CD4-positive, alpha-beta memory T cell (primary cell): ENCODE measurements at regions not wholly inside any gene's neighbourhood (a gene's known extent, or its start where the extent isn't known, plus 50 kb on each side); places are given as distances from the start of the nearest gene placed in this dataset.
"Not testable (repeated sequence)": the region's sequence is repeated elsewhere in the genome, so short reads cannot be mapped to it uniquely, and the experiment has no call there.

Experiments used
- CTCF ChIA-PET: fragments of 350-600 bp; sonication (Branson Sonifier 250); formaldehyde crosslinking; loops from one replicate; lab custom pipeline; 2021; ENCODE audit warnings: inconsistent platforms; ENCODE audit not compliant: partially characterized antibody; lab: Charles Lee
- POLR2A ChIA-PET: fragments of 350-600 bp; sonication (Branson Sonifier 250); formaldehyde crosslinking; loops from one replicate; lab custom pipeline; 2021; ENCODE audit not compliant: partially characterized antibody; lab: Charles Lee
- DNase-seq, 5 donors: peaks; one replicate each; pipeline versions ENCODE4 v3.0.0 to v3.0.0-alpha.2; 2020 to 2022; ENCODE audit warnings: mixed read lengths in 1 of 5
- H3K27ac ChIP-seq: one replicate; pipeline ENCODE4 v1.7.0; 2013; ENCODE audit warnings: low read depth, low read length
- H3K27me3 ChIP-seq: 2 replicates; pipeline ENCODE4 v1.7.0; 2013; ENCODE audit warnings: mild to moderate bottlenecking, low read length, moderate library complexity; ENCODE audit not compliant: insufficient read depth
- H3K36me3 ChIP-seq: 2 replicates; pipeline ENCODE4 v1.7.0; 2013; ENCODE audit warnings: mild to moderate bottlenecking, low read length, moderate library complexity; ENCODE audit not compliant: insufficient read depth
- H3K4me1 ChIP-seq: 2 replicates; pipeline ENCODE4 v1.7.0; 2013; ENCODE audit warnings: mild to moderate bottlenecking, low read length, moderate library complexity; ENCODE audit not compliant: insufficient read depth
- H3K4me3 ChIP-seq, 2 donors: one replicate each; pipeline ENCODE4 v1.7.0; 2013; ENCODE audit warnings: low read length in 2 of 2, mild to moderate bottlenecking in 1 of 2
- H3K9me3 ChIP-seq, 2 donors: one replicate each; pipeline ENCODE4 v1.7.0; 2013; ENCODE audit warnings: low read length in 2 of 2, control low read depth in 1 of 2; ENCODE audit not compliant: control insufficient read depth in 1 of 2
- H3K27ac Mint-ChIP-seq, 7 donors: one replicate each; pipeline ENCODE4 v1.8.0; 2020 to 2021; ENCODE audit warnings: mixed read lengths in 7 of 7, mild to moderate bottlenecking in 6 of 7, inconsistent platforms in 3 of 7, moderate library complexity in 3 of 7
- H3K27me3 Mint-ChIP-seq, 2 donors: one replicate each; pipeline ENCODE4 v1.8.0; 2020 to 2021; ENCODE audit warnings: mixed read lengths in 2 of 2
- H3K36me3 Mint-ChIP-seq, 2 donors: one replicate each; pipeline ENCODE4 v1.8.0; 2020 to 2021; ENCODE audit warnings: mixed read lengths in 2 of 2, inconsistent platforms in 1 of 2, mild to moderate bottlenecking in 1 of 2
- H3K4me1 Mint-ChIP-seq, 4 donors: one replicate each; pipeline ENCODE4 v1.8.0; 2020 to 2021; ENCODE audit warnings: mixed read lengths in 4 of 4, mild to moderate bottlenecking in 1 of 4
- H3K4me3 Mint-ChIP-seq, 8 donors: one replicate each; pipeline ENCODE4 v1.8.0; 2020 to 2021; ENCODE audit warnings: mixed read lengths in 8 of 8, mild to moderate bottlenecking in 7 of 8, moderate library complexity in 6 of 8, inconsistent platforms in 3 of 8
- H3K9me3 Mint-ChIP-seq, 8 donors: one replicate each; pipeline ENCODE4 v1.8.0; 2020 to 2021; ENCODE audit warnings: mixed read lengths in 8 of 8, mild to moderate bottlenecking in 5 of 8, inconsistent platforms in 3 of 8, moderate library complexity in 1 of 8
- intact Hi-C: fragments of 100-400 bp; cut with micrococcal nuclease; formaldehyde crosslinking; loops from one replicate; pipeline ENCODE4 v1.15.1; 2023

GRCh38 chr3:198139513-198140167, 179.6 kb downstream of the LMLN start:
- H3K9me3 ChIP-seq, H3K27ac ChIP-seq, DNase-seq, H3K4me1 Mint-ChIP-seq, H3K27me3 Mint-ChIP-seq, H3K27me3 ChIP-seq, H3K36me3 ChIP-seq, POLR2A ChIA-PET, H3K27ac Mint-ChIP-seq, intact Hi-C loops, H3K9me3 Mint-ChIP-seq, CTCF ChIA-PET, H3K36me3 Mint-ChIP-seq, H3K4me1 ChIP-seq, H3K4me3 Mint-ChIP-seq, H3K4me3 ChIP-seq: not testable (repeated sequence)

DNA sequence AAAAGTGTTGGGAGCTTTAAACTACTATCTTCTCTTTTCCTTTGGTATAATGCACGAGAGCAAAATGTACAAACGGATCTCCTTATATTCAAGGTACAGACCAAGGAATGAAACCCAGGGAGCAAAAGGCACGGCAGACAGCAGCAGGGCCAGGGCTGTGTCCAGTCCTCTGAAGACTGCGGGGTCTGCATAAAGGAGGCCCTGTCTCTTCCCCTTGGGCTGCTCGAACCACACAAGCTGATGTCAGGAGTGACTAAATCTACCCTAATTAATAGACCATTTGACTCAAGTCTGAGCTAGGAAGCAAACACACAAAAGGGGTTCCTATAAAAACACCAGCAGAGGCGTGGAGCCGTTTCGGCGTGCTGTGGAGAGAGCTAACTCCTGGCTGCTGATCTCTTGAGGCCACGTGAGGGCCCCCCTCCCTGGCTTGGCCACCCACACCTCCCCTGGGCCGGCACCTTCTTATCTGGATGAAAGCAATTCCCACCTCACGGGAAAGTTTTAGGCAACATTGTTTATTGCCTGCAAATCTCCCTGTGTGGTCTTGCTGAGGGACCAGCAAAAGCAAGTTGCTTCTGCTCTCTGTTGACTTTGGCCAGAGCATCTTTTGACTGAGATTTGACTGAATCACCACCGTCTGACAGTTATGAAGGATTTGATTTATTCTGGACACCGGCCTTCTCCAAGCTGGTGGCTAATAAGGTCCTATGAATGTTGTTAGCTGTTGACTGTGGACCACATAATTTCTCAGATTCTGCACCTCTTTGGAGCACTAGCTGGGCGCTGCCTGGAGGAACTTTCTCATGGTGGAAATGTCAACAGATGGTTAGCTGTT, 183.5 kb downstream of the LMLN start:
- CTCF ChIA-PET, POLR2A ChIA-PET, H3K4me3 Mint-ChIP-seq, H3K4me1 Mint-ChIP-seq, H3K9me3 Mint-ChIP-seq, H3K27ac ChIP-seq, H3K4me1 ChIP-seq, H3K36me3 ChIP-seq, H3K4me3 ChIP-seq, H3K27me3 ChIP-seq, H3K36me3 Mint-ChIP-seq, DNase-seq, H3K27ac Mint-ChIP-seq, intact Hi-C loops, H3K27me3 Mint-ChIP-seq, H3K9me3 ChIP-seq: not testable (repeated sequence)

DNA sequence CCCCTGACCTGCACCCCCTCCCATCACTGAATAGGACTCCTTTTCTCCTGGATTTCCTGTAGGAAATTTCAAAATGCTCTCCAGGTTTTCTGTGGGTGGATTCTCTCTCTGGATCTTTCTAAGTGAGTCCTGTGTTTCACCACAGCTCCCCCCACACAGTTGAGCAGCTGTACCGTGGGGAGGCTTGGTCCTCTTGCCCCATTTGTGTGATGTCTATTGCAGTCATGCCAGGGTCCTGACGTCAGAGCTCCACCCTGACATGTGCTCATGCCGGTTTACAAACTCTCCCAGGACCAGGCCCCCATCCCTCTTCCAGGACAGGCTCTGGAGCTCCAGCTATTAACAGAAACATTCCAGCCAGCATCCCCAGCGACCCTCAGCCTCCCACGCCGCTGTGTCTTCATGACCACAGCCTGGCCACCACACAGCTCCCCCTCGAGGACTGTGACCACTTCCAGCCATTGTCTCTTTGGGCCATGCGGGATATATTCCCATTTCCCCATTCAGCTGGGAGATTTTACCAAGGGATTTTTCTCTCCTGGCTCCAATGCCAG, 185.3 kb downstream of the LMLN start:
- H3K9me3 Mint-ChIP-seq, H3K27ac ChIP-seq, H3K27me3 Mint-ChIP-seq, H3K4me1 Mint-ChIP-seq, H3K27me3 ChIP-seq, intact Hi-C loops, H3K4me1 ChIP-seq, H3K36me3 ChIP-seq, POLR2A ChIA-PET, H3K9me3 ChIP-seq, H3K4me3 ChIP-seq, H3K36me3 Mint-ChIP-seq, DNase-seq, H3K27ac Mint-ChIP-seq, H3K4me3 Mint-ChIP-seq, CTCF ChIA-PET: not testable (repeated sequence)

GRCh38 chr3:198146070-198146469, 186.1 kb downstream of the LMLN start:
- H3K27me3 ChIP-seq, H3K9me3 Mint-ChIP-seq, H3K4me1 ChIP-seq, H3K27ac ChIP-seq, POLR2A ChIA-PET, H3K4me3 ChIP-seq, H3K36me3 Mint-ChIP-seq, H3K27ac Mint-ChIP-seq, H3K27me3 Mint-ChIP-seq, CTCF ChIA-PET, H3K36me3 ChIP-seq, H3K4me3 Mint-ChIP-seq, H3K9me3 ChIP-seq, H3K4me1 Mint-ChIP-seq, intact Hi-C loops, DNase-seq: not testable (repeated sequence)

GRCh38 chr3:198146559-198147164, 186.6 kb downstream of the LMLN start:
- H3K27ac ChIP-seq, DNase-seq, H3K27ac Mint-ChIP-seq, H3K36me3 ChIP-seq, H3K4me1 Mint-ChIP-seq, H3K9me3 Mint-ChIP-seq, H3K4me1 ChIP-seq, H3K27me3 ChIP-seq, H3K4me3 ChIP-seq, CTCF ChIA-PET, H3K4me3 Mint-ChIP-seq, POLR2A ChIA-PET, intact Hi-C loops, H3K27me3 Mint-ChIP-seq, H3K9me3 ChIP-seq, H3K36me3 Mint-ChIP-seq: not testable (repeated sequence)

DNA sequence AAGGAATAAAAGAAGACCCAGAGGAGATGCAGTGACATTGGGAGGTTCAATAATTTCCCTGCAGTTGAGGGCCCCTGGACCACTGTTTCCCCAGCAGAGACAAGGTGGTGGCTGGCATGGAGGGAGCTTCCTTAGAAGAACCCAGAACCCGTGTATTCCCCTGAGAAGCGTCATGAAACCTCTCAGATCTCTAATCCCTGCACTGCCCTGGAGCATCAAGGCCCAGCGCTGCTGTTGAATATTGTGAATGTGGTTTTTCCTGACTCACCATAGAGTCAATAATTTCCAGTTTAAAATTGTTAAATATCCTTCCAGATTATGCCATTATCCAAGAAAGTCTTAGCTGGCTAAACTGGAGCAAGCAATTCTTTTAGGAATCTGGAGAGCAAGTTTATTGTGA, 187.2 kb downstream of the LMLN start:
- H3K4me3 Mint-ChIP-seq, H3K9me3 ChIP-seq, H3K4me3 ChIP-seq, CTCF ChIA-PET, H3K27me3 ChIP-seq, H3K27me3 Mint-ChIP-seq, intact Hi-C loops, H3K4me1 Mint-ChIP-seq, DNase-seq, H3K36me3 Mint-ChIP-seq, H3K36me3 ChIP-seq, H3K27ac Mint-ChIP-seq, H3K4me1 ChIP-seq, POLR2A ChIA-PET, H3K9me3 Mint-ChIP-seq, H3K27ac ChIP-seq: not testable (repeated sequence)

- H3K9me3 Mint-ChIP-seq, H3K4me1 Mint-ChIP-seq, DNase-seq: not testable (repeated sequence)
Measured at GRCh38 chr3:198147993-198148392, 188.0 kb downstream of the LMLN start.

More at GRCh38 chr3:198147993-198148392, 188.0 kb downstream of the LMLN start:
- intact Hi-C loops, H3K9me3 ChIP-seq, H3K27ac Mint-ChIP-seq, H3K27ac ChIP-seq, H3K36me3 Mint-ChIP-seq, H3K27me3 Mint-ChIP-seq, H3K4me1 ChIP-seq, H3K27me3 ChIP-seq, H3K4me3 Mint-ChIP-seq, CTCF ChIA-PET, H3K36me3 ChIP-seq, H3K4me3 ChIP-seq, POLR2A ChIA-PET: not testable (repeated sequence)
